Uterus (tissue), 2 donors: ENCODE measurements at regions not wholly inside any gene's neighbourhood (a gene's known extent, or its start where the extent isn't known, plus 50 kb on each side); places are given as distances from the start of the nearest gene placed in this dataset.

ENCODE experiments used
- POLR2A ChIP-seq, 2 donors: fragments of 450-650 bp; IDR thresholded peaks; one replicate each; pipeline ENCODE4 v1.6.1; 2016; ENCODE audit warnings: antibody characterized with exemption in 2 of 2, mild to moderate bottlenecking in 1 of 2, moderate library complexity in 1 of 2
- TF ChIP-seq, protein P1 (sequence below), 4 experiments: fragments of 200-600 bp in 2 of 4; fragments of 450-650 bp in 2 of 4; sonication (generic) in 2 of 4; IDR thresholded peaks; one replicate each; pipeline ENCODE4 v1.5.1; 2016 to 2019; ENCODE audit warnings: antibody characterized with exemption in 4 of 4, mild to moderate bottlenecking in 2 of 4, moderate library complexity in 1 of 4

DNA sequence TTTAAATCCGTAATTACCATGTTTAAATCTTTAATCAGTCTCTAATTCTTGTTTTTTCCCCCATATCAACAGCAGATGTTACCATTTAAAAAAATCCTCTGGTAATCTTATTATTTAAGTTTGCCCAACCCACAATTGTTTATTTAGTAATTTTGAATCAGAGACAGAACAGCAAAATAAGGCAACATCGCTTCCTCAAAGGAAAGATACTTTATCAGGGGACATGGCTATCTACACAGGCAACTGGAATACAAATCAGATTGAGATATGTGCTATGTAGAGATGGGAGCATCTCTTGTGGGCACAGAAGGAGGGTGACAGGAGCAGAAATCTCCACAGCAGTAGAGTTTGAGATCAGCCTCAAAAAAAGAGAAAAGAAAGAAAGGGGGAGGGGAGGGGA, 674.4 kb downstream of the SEMA5A start:
- no peak for TF ChIP-seq POLR2A (IDR thresholded peaks at IDR 0.05)
- TF ChIP-seq, protein P1, sequence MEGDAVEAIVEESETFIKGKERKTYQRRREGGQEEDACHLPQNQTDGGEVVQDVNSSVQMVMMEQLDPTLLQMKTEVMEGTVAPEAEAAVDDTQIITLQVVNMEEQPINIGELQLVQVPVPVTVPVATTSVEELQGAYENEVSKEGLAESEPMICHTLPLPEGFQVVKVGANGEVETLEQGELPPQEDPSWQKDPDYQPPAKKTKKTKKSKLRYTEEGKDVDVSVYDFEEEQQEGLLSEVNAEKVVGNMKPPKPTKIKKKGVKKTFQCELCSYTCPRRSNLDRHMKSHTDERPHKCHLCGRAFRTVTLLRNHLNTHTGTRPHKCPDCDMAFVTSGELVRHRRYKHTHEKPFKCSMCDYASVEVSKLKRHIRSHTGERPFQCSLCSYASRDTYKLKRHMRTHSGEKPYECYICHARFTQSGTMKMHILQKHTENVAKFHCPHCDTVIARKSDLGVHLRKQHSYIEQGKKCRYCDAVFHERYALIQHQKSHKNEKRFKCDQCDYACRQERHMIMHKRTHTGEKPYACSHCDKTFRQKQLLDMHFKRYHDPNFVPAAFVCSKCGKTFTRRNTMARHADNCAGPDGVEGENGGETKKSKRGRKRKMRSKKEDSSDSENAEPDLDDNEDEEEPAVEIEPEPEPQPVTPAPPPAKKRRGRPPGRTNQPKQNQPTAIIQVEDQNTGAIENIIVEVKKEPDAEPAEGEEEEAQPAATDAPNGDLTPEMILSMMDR (IDR thresholded peaks at IDR 0.05), result no peak
